WTC11 (cell line): ENCODE measurements at regions not wholly inside any gene's neighbourhood (a gene's known extent, or its start where the extent isn't known, plus 50 kb on each side); places are given as distances from the start of the nearest gene placed in this dataset.

Experiments
- ARID4B ChIP-seq: sonication (generic); formaldehyde crosslinking; IDR thresholded peaks from 2 replicates; pipeline ENCODE4 v1.8.0; 2023; ENCODE audit warnings: missing genetic modification reagents, mild to moderate bottlenecking, borderline replicate concordance
- CTCF ChIP-seq: fragments of 200-600 bp; IDR thresholded peaks from 2 replicates; pipeline ENCODE4 v1.8.0; 2022; ENCODE audit warnings: antibody characterized with exemption
- E2F5 ChIP-seq: sonication (generic); formaldehyde crosslinking; IDR thresholded peaks from 2 replicates; pipeline ENCODE4 v1.8.1; 2022; ENCODE audit warnings: mild to moderate bottlenecking, moderate library complexity, missing genetic modification reagents
- ETV6 ChIP-seq: sonication (generic); formaldehyde crosslinking; IDR thresholded peaks from 2 replicates; pipeline ENCODE4 v1.8.1; 2022; ENCODE audit warnings: mild to moderate bottlenecking, missing genetic modification reagents
- JUN ChIP-seq: sonication (generic); formaldehyde crosslinking; IDR thresholded peaks from 2 replicates; pipeline ENCODE4 v1.8.0; 2023; ENCODE audit warnings: mild to moderate bottlenecking, missing genetic modification reagents
- MAX ChIP-seq: sonication (generic); formaldehyde crosslinking; IDR thresholded peaks from 2 replicates; pipeline ENCODE4 v1.8.0; 2022; ENCODE audit warnings: mild to moderate bottlenecking, missing genetic modification reagents
- MYBL2 ChIP-seq: sonication (generic); formaldehyde crosslinking; IDR thresholded peaks from 2 replicates; pipeline ENCODE4 v1.8.1; 2023; ENCODE audit warnings: mild to moderate bottlenecking, moderate library complexity, missing genetic modification reagents
- USF1 ChIP-seq: sonication (generic); formaldehyde crosslinking; IDR thresholded peaks from 2 replicates; pipeline ENCODE4 v1.8.0; 2022; ENCODE audit warnings: mild to moderate bottlenecking, missing genetic modification reagents
- ZNF263 ChIP-seq: sonication (generic); formaldehyde crosslinking; IDR thresholded peaks from 2 replicates; pipeline ENCODE4 v1.8.1; 2022; ENCODE audit warnings: low read depth, mild to moderate bottlenecking, moderate library complexity, missing genetic modification reagents
- ZNF396 ChIP-seq: fragments of 250-450 bp; sonication (Bioruptor Pico); IDR thresholded peaks from 2 replicates; pipeline ENCODE4 v1.8.0; 2021; ENCODE audit warnings: mild to moderate bottlenecking, moderate library complexity, borderline replicate concordance

- no peak for TF ChIP-seq E2F5 (CRISPR knock-in tag)
- no peak for TF ChIP-seq ETV6 (CRISPR knock-in tag)
- no peak for TF ChIP-seq ZNF263 (CRISPR knock-in tag)
- no peak for TF ChIP-seq ZNF396 (CRISPR knock-in tag)
- TF ChIP-seq CTCF: no peak
- no peak for TF ChIP-seq MYBL2 (CRISPR knock-in tag)
- no peak for TF ChIP-seq MAX (CRISPR knock-in tag)
- no peak for TF ChIP-seq ARID4B
- no peak for TF ChIP-seq USF1 (CRISPR knock-in tag)
- TF ChIP-seq JUN: no peak
Measured at GRCh38 chr3:80395023-80395422, 627.2 kb upstream of the ROBO1 start.
